K562 (cell line): ENCODE measurements at regions not wholly inside any gene's neighbourhood (a gene's known extent, or its start where the extent isn't known, plus 50 kb on each side); places are given as distances from the start of the nearest gene placed in this dataset.

Source experiments
- ATAC-seq: fragments of 200-7000 bp; cut with Tn5 transposase; 3 replicates; pipeline ENCODE4 v1.9.1; 2020; ENCODE audit warnings: moderate library complexity
- BruUV-seq: library from RNA; stranded (reverse); fragments of 400-500 nt; replicated peaks from 2 replicates; lab custom pipeline; 2021; lab: Mats Ljungman, UMichigan
- CTCF ChIA-PET: fragments of 300-600 bp; formaldehyde crosslinking; extraction: SDS; loops from one replicate; lab custom pipeline; 2021; ENCODE audit warnings: low intra/inter-chr PET ratio; lab: Yijun Ruan, JAX
- POLR2A ChIA-PET: fragments of 300-600, 350-650 bp; sonication (Branson Sonifier 250); formaldehyde crosslinking; extraction: SDS; loops from one replicate; lab custom pipeline; 2021; ENCODE audit warnings: antibody characterized with exemption, inconsistent platforms; lab: Yijun Ruan, JAX
- DNase-seq, 4 experiments: peaks; one replicate each; pipeline versions ENCODE4 v3.0.0 to v3.0.0-alpha.2; 2011 to 2018; ENCODE audit warnings: low spot score in 3 of 4, mixed read lengths in 3 of 4; ENCODE audit errors: extremely low read depth in 1 of 4
- FAIRE-seq: peaks from 2 replicates; lab custom pipeline; 2011; peaks lifted over from hg19 to GRCh38; lab: Jason Lieb, UNC
- H2AFZ ChIP-seq: 2 replicates; pipeline ENCODE4 v1.6.0; 2011; ENCODE audit warnings: low read depth, low read length, control low read depth, inconsistent platforms
- H3K27ac ChIP-seq: fragments of 200-600 bp; 3 replicates; pipeline ENCODE4 v1.8.0; 2011; ENCODE audit warnings: low read depth, mild to moderate bottlenecking, control low read depth, inconsistent platforms, low read length, moderate library complexity, mixed read lengths; ENCODE audit errors: extremely low read depth
- H3K27me3 ChIP-seq, 2 experiments: fragments of 300-600 bp in 1 of 2; 2 replicates in 1 of 2; 3 replicates in 1 of 2; pipeline versions ENCODE4 v1.6.0 to v1.8.0; 2011; ENCODE audit warnings: inconsistent platforms in 2 of 2, low read length in 2 of 2, mild to moderate bottlenecking in 1 of 2, mixed read lengths in 1 of 2, moderate library complexity in 1 of 2; ENCODE audit not compliant: control insufficient read depth in 2 of 2, insufficient read depth in 2 of 2
- H3K36me3 ChIP-seq: fragments of 300-600 bp; 3 replicates; pipeline ENCODE4 v1.8.0; 2011; ENCODE audit warnings: mild to moderate bottlenecking, low read length, inconsistent platforms; ENCODE audit not compliant: control insufficient read depth, insufficient read depth
- H3K4me1 ChIP-seq, 2 experiments: fragments of 200-600 bp in 1 of 2; replicated peaks in 1 of 2; 2 replicates in 1 of 2; 3 replicates in 1 of 2; pipeline versions ENCODE4 v1.5.1 to v1.8.0; 2011; ENCODE audit warnings: inconsistent platforms in 2 of 2, low read length in 2 of 2, mild to moderate bottlenecking in 1 of 2, mixed read lengths in 1 of 2, moderate library complexity in 1 of 2; ENCODE audit not compliant: control insufficient read depth in 2 of 2, insufficient read depth in 2 of 2
- H3K4me2 ChIP-seq: 2 replicates; pipeline ENCODE4 v1.6.1; 2011; ENCODE audit warnings: low read length, control low read depth, inconsistent platforms, mixed read lengths; ENCODE audit not compliant: insufficient read depth
- H3K4me3 ChIP-seq: fragments of 200-600 bp; sonication (generic), shearing (Covaris generic); 2 replicates; pipeline ENCODE4 v1.5.1; 2016; ENCODE audit warnings: control low read depth, inconsistent platforms
- H3K79me2 ChIP-seq: fragments of 200-600 bp; 3 replicates; pipeline ENCODE4 v1.8.0; 2011; ENCODE audit warnings: low read length, inconsistent platforms; ENCODE audit not compliant: control insufficient read depth, insufficient read depth
- H3K9ac ChIP-seq, 2 experiments: 2 replicates each; pipeline versions ENCODE4 v1.6.0 to v1.6.1; 2011; ENCODE audit warnings: low read depth in 2 of 2, low read length in 2 of 2, control low read depth in 1 of 2, inconsistent platforms in 1 of 2, mild to moderate bottlenecking in 1 of 2, mixed read lengths in 1 of 2; ENCODE audit not compliant: insufficient read depth in 1 of 2
- H3K9me1 ChIP-seq: one replicate; pipeline ENCODE4 v1.6.0; 2011; ENCODE audit warnings: inconsistent platforms, mild to moderate bottlenecking, low read length, moderate library complexity; ENCODE audit not compliant: control insufficient read depth, insufficient read depth
- H3K9me3 ChIP-seq: replicated peaks from 2 replicates; pipeline ENCODE4 v1.5.1; 2011; ENCODE audit warnings: low read depth, low read length, inconsistent platforms; ENCODE audit not compliant: control insufficient read depth, insufficient read depth
- H4K20me1 ChIP-seq: replicated peaks from 2 replicates; pipeline ENCODE4 v1.6.1; 2011; ENCODE audit warnings: low read length, inconsistent platforms, mixed read lengths; ENCODE audit not compliant: control insufficient read depth, insufficient read depth
- CREB3 ChIP-seq: fragments of 450-650 bp; conservative IDR thresholded peaks from 2 replicates; pipeline ENCODE4 v1.6.1; 2016; ENCODE audit warnings: missing genetic modification characterization, low read depth, mild to moderate bottlenecking, missing compliant biosample characterization, moderate library complexity
- GABPA ChIP-seq: fragments of 200-800 bp; sonication (Bioruptor generic); conservative IDR thresholded peaks from 2 replicates; pipeline ENCODE4 v1.6.1; 2016; ENCODE audit warnings: low read depth, missing genetic modification characterization, missing compliant biosample characterization
- NRF1 ChIP-seq, 2 experiments: fragments of 450-650 bp; IDR thresholded peaks in 1 of 2; conservative IDR thresholded peaks in 1 of 2; 2 replicates each; pipeline ENCODE4 v1.6.1; 2014; ENCODE audit warnings: mild to moderate bottlenecking in 2 of 2
- POLR2AphosphoS5 ChIP-seq: IDR thresholded peaks from 2 replicates; pipeline ENCODE4 v1.6.1; 2011; ENCODE audit warnings: mild to moderate bottlenecking, low read depth, low read length, moderate library complexity; ENCODE audit not compliant: control insufficient read depth, insufficient read depth
- PYGO2 ChIP-seq: fragments of 450-650 bp; IDR thresholded peaks from 2 replicates; pipeline ENCODE4 v1.6.1; 2016; ENCODE audit warnings: mild to moderate bottlenecking, missing genetic modification characterization, moderate library complexity, missing compliant biosample characterization
- RBM17 ChIP-seq: fragments of 200-400 bp; formaldehyde crosslinking; IDR thresholded peaks from 2 replicates; pipeline ENCODE4 v1.6.1; 2017; ENCODE audit warnings: low read depth, mild to moderate bottlenecking, low read length, borderline replicate concordance
- RUNX1 ChIP-seq: sonication (generic); IDR thresholded peaks from 2 replicates; pipeline ENCODE4 v1.6.1; 2016; ENCODE audit warnings: antibody characterized with exemption, low read depth
- SNIP1 ChIP-seq: fragments of 450-650 bp; IDR thresholded peaks from 2 replicates; pipeline ENCODE4 v1.7.1; 2017; ENCODE audit warnings: low read depth, mild to moderate bottlenecking
- THRAP3 ChIP-seq: fragments of 450-650 bp; IDR thresholded peaks from 2 replicates; pipeline ENCODE4 v1.6.1; 2016; ENCODE audit warnings: mild to moderate bottlenecking, inconsistent platforms, borderline replicate concordance
- ZNF212 ChIP-seq: fragments of 450-650 bp; formaldehyde crosslinking; IDR thresholded peaks from 2 replicates; pipeline ENCODE4 v1.4.0; 2020; ENCODE audit warnings: mild to moderate bottlenecking
- ZNF41 ChIP-seq: fragments of 250-450 bp; sonication (Bioruptor Pico); conservative IDR thresholded peaks from 2 replicates; pipeline ENCODE4 v1.4.0; 2020; ENCODE audit warnings: mild to moderate bottlenecking
- ZNF518B ChIP-seq: fragments of 250-450 bp; sonication (Bioruptor Pico); IDR thresholded peaks from 2 replicates; pipeline ENCODE4 v1.5.0; 2021; ENCODE audit warnings: mild to moderate bottlenecking, moderate library complexity
- ZNF655 ChIP-seq: fragments of 250-450 bp; sonication (Bioruptor Pico); IDR thresholded peaks from 2 replicates; pipeline ENCODE4 v1.5.0; 2021
- WGBS: fragments of 100-300 bp; shearing (Covaris generic); methylation state at CpG from one replicate; pipeline ENCODE4 v1.1.6; 2016; ENCODE audit warnings: low coverage, mixed read lengths; ENCODE audit not compliant: insufficient coverage; ENCODE audit errors: missing lambda C conversion rate; 5-methylcytosine and 5-hydroxymethylcytosine counted together
- in situ Hi-C: fragments of 300-500 bp; cut with MboI; formaldehyde crosslinking; loops from 4 replicates; pipeline ENCODE4 v1.15.0; 2018; ENCODE audit warnings: inconsistent platforms, mixed read lengths
- intact Hi-C: fragments of 100-400 bp; cut with micrococcal nuclease; formaldehyde crosslinking; loops from 2 replicates; pipeline ENCODE4 v1.14.2; 2022

- Histone ChIP-seq H2AFZ (no peak overlapping the region), H3K4me1 (no peaks in the 10 kb centered on the region), H3K9me1 (no peaks in the 10 kb centered on the region), H3K9me3 (no peaks in the 10 kb centered on the region; the same call in 1 of the 2 replicates), H3K4me2 (no peak overlapping the region), H3K27me3 (no peaks in the 10 kb centered on the region), H3K4me3 (no peak overlapping the region), H3K27ac (no peak overlapping the region), H4K20me1 (no peaks in the 10 kb centered on the region), H3K36me3 (no peaks in the 10 kb centered on the region), H3K79me2 (no peaks in the 10 kb centered on the region), H3K9ac (no peak overlapping the region)
- intact Hi-C loops (no loop called here), in situ Hi-C loops (no loop called here)
- TF ChIP-seq SNIP1: no peak
- TF ChIP-seq NRF1 (conservative IDR thresholded peaks at IDR 0.05 in 1 of 2, IDR thresholded peaks at IDR 0.05 in 1 of 2): no peak
- TF ChIP-seq ZNF655 (CRISPR knock-in tag): no peak
- TF ChIP-seq PYGO2 (tag): no peak
- TF ChIP-seq ZNF212: no peak
- TF ChIP-seq RUNX1: no peak
- no peak for TF ChIP-seq ZNF518B
- TF ChIP-seq RBM17: no peak
- TF ChIP-seq CREB3 (tag): no peak
- no peak for TF ChIP-seq POLR2AphosphoS5
- no peak for TF ChIP-seq THRAP3
- no peak for TF ChIP-seq ZNF41 (CRISPR knock-in tag)
- no peak for TF ChIP-seq GABPA (tag)
- no TSS peak for BruUV-seq
- ATAC-seq (no peak), DNase-seq (no peak), FAIRE-seq (no peak)
- WGBS: 0% methylated on average over 2 of the region's 2 CpGs
- ChIA-PET CTCF (no interaction called here), POLR2A (no interaction called here)
Observed at GRCh38 chr1:177864538-177865305, 105.1 kb downstream of the SEC16B start.
